LoVo (cell line): ENCODE measurements at regions not wholly inside any gene's neighbourhood (a gene's known extent, or its start where the extent isn't known, plus 50 kb on each side); places are given as distances from the start of the nearest gene placed in this dataset.
A peak's percentile ranks its signal among the peaks of the same experiment; 100 is the strongest.
"Not testable (repeated sequence)": the region's sequence is repeated elsewhere in the genome, so short reads cannot be mapped to it uniquely, and the experiment has no call there.

Experiments
- DNase-seq: peaks from one replicate; pipeline ENCODE4 v3.0.0-alpha.2; 2016; ENCODE audit warnings: low spot score

GRCh38 chr7:52260046-52260665, 775.3 kb upstream of the POM121L12 start:
- peak; percentile 46 for DNase-seq

DNA sequence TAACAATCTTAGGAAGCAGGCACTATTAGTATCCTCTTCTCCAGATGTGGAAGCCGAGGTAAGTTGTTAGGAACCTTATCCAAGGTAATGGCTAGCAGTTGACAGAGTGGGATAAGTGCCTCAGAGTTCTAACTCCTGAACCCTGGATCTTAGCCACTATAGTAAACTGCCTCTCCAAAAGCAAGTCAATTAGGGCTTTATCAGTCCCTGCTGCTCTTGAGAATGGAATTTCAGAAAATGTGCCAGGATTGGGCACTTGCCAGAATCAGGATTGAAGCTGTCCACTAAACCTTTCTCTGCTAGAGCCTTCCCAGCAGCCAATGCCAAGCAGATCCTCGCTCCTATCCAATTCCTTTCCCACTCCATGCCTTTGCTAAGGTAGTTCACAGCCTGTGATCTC, 777.5 kb upstream of the POM121L12 start:
- no peak for DNase-seq

GRCh38 chr7:52254396-52255010, 780.9 kb upstream of the POM121L12 start:
- no peak for DNase-seq

GRCh38 chr7:52253953-52254352, 781.5 kb upstream of the POM121L12 start:
- DNase-seq, result no peak

DNA sequence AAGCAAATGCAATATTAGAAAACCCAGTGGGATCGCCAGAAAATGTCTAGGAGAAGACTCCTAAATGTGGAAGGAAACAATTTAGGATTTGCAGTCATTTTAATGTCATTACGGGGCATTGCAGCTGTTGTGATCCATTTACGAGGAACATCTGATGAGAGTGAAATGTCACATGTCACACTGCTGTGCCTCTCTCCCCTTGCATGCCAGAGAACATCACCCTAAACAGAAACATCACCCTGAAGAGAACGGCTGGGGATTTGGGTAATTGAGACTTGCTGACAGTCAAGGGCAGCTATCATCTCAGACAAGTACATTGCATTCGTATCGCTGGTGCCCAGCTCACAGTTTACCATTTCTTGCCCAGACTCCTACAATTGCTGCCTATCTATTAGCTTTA, 785.7 kb upstream of the POM121L12 start:
- DNase-seq, result no peak

GRCh38 chr7:52247518-52247917, 787.9 kb upstream of the POM121L12 start:
- DNase-seq, result no peak

DNA sequence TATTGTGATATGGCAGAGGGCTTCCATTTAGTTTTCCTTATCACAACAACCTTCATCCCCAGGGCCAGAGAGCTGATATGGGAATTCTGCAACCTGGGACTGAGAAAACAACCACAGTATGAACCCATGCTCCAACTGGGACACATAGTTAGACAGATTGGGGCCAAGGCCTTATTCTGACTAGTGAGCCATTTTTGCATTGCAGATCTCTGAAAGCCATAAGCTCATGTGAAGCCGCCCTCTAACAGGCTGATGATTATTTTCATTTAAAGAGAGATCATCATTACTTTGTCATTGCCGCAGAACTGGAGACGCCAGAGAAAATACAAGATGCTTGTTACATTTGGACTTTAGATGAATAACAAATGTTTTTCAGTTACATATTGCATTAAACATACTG, 791.7 kb upstream of the POM121L12 start:
- no peak for DNase-seq

DNA sequence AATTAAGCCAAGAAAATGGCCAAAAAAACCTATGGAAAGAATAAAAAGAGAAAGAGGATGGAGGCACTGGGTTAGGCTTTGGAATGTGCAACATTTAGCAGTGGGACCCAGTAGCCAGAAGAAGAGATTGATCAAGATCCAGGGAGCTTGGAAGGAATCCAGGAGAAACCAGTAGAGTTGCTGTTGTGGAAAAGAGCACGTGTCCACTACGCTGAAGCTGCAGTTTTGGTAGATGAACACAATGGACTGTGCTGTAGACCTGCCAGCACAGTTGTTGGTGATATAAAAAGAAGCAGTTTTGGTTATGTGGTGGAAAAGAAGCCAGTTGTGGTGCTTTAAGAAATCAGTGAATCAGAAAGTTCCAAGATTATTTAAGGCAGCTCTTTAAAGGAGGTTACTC, 802.2 kb upstream of the POM121L12 start:
- no peak for DNase-seq

GRCh38 chr7:52211930-52212329, 823.5 kb upstream of the POM121L12 start:
- no peak for DNase-seq

- no peak for DNase-seq
Observed at GRCh38 chr7:52209614-52210013, 825.8 kb upstream of the POM121L12 start.

DNA sequence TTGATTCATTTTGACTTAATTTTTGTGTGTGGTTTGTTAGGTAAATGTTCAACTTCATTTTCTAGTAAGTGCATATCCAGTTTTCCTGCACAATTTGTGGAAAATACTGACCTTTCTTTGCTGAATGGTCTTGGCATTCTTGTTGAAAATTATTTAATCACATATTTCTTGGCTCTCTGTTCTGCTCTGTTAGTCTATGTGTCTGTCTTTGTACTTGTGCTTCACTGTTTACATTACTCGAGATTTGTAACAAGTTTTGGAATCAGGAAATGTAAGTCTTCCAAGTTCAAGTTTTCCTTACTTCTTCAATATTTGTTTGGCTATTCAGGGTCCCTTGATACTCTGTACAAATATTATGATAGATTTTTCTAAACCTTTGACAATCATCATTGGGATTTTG, 838.2 kb upstream of the POM121L12 start:
- DNase-seq, result no peak

GRCh38 chr7:52195664-52196063, 839.8 kb upstream of the POM121L12 start:
- DNase-seq, result no peak

DNA sequence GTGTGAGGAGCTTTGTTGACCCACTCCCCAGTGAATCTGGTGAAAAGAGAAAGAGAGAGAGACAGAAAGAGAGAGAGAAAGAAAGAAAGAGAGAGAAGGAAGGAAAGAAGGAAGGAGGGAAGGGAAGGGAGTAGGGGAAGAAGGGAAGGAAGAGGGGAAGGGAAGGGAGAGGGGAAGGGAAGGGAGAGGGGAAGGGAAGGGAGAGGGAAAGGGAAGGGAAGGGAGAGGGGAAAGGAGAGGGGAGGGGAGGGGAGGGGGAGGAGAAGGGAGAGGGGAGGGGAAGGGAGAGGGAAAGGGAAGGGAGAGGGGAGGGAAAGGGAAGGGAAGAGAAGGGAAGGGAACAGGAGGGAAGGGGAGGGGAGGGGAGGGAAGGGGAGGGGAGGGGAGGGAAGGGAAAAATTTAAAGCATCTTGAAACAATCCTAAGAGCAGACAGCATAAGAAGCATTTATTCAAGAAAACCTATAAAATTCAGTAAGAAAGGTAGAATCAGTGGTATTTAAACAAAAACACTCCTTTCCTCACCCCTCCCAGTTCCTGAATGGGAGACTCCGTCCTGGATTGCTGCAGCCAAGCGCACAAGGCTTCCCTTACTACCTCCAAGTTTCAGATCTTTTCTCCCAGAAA, 846.2 kb upstream of the POM121L12 start:
- DNase-seq, result no peak

DNA sequence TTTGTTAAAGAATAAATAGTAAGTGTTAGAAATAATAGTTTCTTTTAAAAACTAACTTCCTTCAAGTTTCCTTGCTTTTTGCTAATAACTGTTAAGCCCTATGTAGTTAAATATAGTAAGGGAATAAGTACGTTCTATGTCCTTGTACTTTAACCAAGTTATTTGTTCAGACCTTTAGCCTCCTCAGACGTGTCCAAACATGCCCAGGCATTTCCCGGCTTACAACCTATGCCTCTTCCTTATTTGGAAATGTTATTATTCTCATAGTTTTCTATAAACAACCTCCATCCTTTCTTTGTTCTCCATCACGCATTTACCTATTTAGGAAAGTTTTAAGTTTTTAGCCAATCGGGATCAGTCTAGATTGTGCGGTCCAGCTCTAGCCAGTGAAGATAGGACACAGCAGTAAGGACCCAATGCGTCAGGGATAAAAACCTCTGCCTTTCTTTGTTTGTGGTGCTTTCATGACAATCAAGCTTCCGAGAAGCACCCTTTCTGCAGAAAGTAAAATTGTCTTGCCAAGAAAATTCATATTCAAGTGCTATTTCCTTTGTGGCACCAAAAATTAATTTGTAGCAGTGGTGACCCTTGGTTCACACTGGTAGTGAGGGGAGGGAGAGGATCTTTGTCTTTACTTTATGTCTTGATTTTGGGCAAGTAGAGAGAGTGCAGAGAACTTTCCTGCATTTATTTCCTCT, 851.3 kb upstream of the POM121L12 start:
- DNase-seq, result peak; percentile 16

- DNase-seq, result no peak
Observed at GRCh38 chr7:52179934-52180333, 855.5 kb upstream of the POM121L12 start.

DNA sequence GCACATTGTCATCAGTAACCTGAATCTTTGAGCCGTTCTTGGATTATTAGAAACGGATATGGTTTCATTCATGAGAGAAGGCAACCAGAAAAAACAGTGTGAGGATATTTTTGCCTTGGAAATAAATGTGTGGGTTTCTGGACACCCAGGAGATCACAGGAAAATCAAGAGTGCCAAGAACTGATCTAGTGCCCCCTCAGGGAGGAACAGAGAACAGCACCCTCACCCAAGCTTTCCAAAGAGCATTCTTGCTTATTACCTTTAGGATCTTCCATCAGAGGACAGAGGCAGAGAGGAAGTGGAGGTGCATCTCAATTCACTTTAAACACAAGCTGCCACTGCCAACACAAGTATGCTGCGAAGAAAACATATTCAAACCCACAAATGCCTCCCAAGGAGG, 851.5 kb upstream of the COBL start:
- no peak for DNase-seq

GRCh38 chr7:52163311-52163710, 846.7 kb upstream of the COBL start:
- no peak for DNase-seq

DNA sequence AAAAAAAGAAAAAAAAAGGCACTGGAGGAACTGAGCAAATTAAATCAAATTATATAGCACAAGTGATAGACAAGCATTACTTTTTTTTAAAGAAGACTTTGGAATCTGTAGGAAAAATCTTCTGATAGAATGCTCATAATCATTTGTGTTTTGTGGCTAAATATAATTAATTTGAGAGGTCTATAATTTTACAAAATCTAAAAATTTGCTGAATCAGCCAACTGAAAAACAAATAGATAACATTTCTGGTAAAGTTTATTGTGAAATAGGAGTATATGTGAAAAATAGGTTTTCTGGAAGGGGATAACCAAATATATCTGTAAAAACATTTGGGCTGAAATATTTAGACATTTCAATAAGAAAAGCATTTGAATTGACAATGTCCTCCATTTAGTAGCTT, 844.9 kb upstream of the COBL start:
- DNase-seq, result no peak

- not testable (repeated sequence) for DNase-seq
Observed at GRCh38 chr7:52159421-52159820, 842.8 kb upstream of the COBL start.

GRCh38 chr7:52154382-52154781, 837.8 kb upstream of the COBL start:
- DNase-seq, result no peak

DNA sequence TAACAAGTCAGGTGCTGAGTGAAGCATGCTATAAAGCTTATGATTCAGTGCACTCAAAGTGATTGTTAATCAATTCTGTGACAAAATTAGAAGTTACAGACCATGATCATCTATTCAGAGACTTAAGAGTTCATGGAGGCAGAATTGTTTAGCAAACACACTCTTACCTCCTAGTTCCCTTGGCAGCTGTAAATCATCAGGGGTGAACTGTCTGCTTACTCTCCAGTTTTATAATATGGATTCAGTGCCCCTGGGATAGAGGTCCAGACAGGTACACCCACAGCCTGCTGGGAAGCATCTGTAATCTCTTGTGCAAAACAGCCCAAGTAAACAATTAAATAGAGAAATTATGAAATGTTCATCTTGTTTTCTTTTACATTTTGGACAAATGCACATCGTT, 835.0 kb upstream of the COBL start:
- DNase-seq, result no peak

- DNase-seq, result no peak
Observed at GRCh38 chr7:52150952-52151351, 834.3 kb upstream of the COBL start.
